ENCODE measurements at regions not wholly inside any gene's neighbourhood (a gene's known extent, or its start where the extent isn't known, plus 50 kb on each side); places are given as distances from the start of the nearest gene placed in this dataset.

GRCh38 chr11:28457481-28458065, 349.4 kb downstream of the METTL15 start:
- no peak for DNase-seq

DNA sequence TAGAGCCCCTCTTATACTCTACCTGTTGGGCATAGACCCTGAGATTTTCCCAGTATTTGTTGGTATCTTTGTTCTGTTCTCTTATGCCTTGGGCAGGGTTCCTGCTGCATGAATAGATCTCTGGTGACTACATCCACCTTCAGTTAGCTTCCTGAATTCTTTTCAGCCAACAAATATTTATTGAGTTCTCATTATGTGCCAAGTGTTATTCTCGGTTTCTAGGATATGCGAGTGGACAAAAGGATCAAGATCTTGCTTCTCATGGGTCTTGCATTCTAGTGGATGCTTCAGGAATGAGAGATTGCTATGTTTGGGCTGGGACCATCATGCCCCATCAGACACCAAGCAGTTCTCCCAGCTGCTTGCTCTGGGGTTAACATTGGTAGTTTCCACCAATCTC, 340.0 kb downstream of the METTL15 start:
- DNase-seq: no peak

DNA sequence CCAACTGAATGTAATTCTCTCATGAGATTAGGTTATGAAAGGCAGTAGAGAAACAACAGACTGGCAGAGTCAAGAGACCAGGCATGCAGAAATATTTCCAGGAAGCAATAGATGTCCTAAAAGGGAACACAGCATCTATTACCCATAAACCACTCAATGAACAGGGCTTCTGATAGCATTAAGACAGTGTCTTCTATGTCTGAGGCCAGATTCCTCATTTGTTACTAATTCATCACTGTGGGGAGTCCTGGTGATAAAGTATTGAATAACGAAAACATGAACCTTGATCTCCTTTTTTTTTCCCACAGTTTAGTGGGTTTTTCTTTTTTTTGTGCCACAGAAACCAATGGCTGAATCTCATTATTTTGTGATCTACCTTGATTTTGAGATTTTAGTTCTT, 339.0 kb downstream of the METTL15 start:
- no peak for DNase-seq

DNA sequence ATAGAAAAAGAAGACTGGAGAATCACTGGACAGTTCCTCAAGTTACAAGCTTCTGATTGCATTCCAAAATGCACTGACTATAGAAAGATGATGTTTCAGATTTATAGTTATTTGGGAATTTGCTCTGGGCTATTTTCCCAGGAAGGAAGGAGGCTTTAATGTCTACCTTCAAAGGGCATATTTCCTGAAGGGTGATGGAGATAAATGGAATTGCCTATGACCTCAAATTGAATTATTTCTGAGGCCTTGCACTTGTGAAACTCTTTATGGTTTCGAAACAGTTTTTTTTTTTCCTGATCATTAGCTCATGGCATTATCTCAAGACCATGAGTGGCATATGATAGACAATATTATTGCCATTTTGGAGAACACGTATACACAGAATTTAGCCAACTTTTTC, 333.9 kb downstream of the METTL15 start:
- DNase-seq: no peak

DNA sequence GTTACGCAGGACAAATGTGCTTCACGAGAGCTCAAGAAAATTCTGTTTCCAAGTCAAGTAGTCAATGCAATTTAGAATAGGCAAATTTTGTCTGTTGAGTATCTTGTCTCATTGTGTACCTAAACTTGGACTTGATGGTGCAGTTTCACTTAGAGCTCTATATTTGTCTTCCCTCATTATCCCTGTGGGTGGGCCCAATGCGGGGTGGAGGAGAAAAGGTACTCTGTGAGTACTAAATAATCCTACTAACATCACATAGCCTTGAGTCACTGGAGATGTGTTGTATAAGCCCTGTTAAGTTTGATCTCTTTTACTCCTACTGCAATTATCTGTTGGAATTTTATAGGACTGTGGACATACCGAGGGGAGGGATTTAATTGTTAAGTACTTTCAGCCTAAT, 331.2 kb downstream of the METTL15 start:
- DNase-seq: no peak

- DNase-seq: no peak
These were observed 311.9 kb downstream of the METTL15 start for GRCh38 chr11:28420099-28420498.

DNA sequence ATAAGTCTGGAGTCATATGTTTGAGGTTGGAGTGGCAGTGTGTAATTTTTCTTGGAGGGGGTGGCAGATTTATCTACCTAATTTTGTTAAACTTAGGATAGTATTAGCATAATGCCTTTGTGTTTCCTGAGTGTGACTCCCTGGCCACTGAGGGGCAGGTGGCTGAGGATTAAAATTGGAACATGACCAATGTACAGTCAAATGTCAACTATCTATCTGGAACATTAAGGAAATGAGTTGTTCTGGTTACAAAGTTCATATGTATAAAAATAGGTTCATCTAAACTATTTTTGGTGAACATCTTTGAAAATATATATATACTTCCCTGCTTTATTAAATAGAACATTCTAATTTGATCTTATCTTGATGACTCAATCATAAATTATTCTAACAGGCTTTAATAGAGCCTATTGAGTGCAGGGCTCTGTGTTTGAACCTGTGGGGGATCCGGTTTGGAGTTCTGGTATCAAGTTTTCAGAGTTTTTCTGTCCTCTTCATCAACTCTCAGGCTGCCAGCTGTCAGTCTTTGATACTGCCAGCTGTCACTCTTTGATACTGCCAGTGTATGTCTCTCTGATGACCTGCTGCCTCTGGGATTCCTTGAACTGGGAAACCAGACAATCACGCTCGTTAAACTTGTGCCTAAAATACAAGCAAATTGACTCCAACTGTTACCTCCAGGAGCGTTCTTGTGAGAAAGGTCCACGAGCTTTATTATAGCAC, 309.6 kb downstream of the METTL15 start:
- DNase-seq: no peak

DNA sequence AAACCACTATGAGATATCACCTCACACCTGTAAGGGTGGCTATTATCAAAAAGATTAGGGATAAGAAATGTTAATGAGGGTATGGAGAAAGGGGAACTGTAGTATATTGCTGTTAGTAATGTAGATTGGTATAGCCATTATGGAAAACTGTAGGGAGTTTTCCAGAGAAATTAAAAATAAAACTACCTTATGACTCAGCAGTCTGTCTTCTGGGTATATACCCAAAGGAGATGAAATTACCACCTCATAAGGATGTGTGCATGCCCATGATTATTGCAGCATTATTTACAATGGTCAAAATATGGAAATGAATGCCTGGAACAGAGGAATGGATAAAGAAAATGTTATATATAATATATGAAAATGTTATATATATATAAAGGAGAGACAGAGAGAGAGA, 303.8 kb downstream of the METTL15 start:
- no peak for DNase-seq

DNA sequence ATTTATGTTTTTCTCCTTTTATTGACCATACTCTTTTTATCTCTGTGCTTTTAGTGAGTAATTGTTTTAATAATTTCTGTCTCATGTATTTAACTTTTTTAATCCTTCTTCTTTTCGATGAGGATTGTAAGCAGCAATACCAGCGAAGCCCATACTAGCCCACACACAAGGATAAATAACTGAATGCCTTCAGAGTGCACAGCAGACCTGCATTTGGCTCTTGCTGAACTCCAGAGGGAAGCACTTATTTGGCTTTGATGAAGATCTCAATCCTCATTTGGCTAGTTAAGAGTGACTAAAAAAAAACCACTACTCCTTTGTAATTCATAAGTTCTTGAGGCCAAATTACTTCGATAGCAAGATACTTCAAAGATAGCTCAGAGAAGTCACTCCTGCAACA, 293.3 kb downstream of the METTL15 start:
- DNase-seq: no peak

- no peak for DNase-seq
These were observed 292.3 kb downstream of the METTL15 start for GRCh38 chr11:28400331-28401100.

DNA sequence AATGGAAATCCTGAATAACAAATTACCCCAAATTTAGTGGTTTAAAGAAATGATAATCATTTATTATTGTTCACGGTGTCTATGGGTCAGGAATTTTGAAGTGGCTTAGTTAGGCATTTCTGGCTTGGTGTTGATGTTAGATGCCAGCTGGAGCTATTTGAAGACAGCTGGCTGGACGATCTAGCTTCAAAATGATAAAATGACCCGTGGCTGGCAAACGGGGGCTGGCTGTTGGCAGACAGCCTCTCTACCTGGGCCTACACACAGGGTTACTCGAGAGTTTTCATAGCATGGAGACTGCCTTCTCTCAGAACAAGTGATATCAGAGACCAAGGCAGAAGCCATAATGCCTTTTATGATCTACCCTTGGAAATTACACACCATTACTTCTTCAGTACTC, 285.2 kb downstream of the METTL15 start:
- DNase-seq: no peak

DNA sequence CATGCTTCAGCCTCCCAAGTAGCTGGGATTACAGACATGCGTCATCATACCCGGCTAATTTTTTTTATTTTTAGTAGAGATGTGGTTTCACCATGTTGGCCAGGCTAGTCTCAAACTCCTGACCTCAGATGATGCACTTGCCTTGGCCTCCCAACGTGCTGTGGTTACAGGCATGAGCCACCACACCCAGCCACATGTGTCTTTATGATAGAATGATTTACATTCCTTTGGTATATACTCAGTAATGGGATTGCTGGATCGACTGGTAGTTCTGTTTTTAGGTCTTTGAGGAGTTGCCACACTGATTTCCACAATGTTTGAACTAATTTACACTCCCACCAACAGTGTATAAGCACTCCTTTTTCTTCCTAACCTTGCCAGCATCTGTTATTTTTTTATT, 276.2 kb downstream of the METTL15 start:
- no peak for DNase-seq

DNA sequence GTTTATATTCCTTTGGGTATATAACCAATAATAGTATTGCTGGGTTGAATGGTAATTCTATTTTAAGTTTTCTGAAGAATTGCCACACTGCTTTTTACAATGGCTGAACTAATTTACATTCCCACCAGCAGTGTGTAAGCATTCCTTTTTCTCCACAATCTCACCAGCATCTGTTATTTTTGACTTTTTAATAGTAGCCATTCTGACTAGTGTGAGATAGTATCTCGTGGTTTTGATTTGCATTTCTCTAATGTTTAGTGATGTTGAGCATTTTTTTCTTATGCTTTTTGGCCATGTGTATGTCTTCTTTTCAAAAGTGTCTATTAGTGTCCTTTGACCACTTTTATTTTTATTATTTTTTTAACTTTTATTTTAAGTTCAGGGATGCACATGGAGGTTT, 275.3 kb downstream of the METTL15 start:
- no peak for DNase-seq
